ENCODE measurements at regions not wholly inside any gene's neighbourhood (a gene's known extent, or its start where the extent isn't known, plus 50 kb on each side); places are given as distances from the start of the nearest gene placed in this dataset.

DNA sequence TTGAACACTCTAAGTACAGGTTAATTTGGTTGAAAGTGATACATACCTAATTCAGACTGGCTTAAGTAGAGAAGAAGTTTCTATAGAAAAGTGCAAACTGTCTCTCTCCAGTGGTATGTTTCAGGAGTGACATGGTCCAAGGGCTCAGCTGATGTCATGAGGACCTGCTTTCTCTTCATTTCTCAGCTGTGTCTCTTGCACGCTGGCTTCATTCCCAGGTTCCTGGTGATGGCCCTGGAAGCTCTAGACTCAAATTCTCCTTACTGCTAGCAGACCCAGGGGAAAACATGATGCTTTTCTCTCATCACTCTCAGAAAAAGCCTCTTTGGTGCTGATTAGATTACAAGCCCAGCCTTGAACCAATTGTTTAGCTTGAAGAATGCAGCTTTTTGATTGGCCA, 211.9 kb upstream of the CLINT1 start:
- H3K9ac ChIP-seq (ENCODE audit: control insufficient read depth, insufficient read depth, low read length), result no peak overlapping the region
- no peak overlapping the region for H3K27ac ChIP-seq (ENCODE audit: control insufficient read depth, insufficient read depth)
- H3K36me3 ChIP-seq (ENCODE audit: control insufficient read depth in 2 of 2, insufficient read depth in 2 of 2, low read length in 1 of 2), result no peaks in the 10 kb centered on the region
- no TSS peak for BruUV-seq (replicated peaks)
- POLR2A ChIA-PET, result no interaction called here
- in situ Hi-C loops (cut with MboI) (loop anchor here (10.0 kb wide), 2 partner anchors 1034 to 1064 kb away; no protein-coding TSS in a partner anchor), intact Hi-C loops (cut with micrococcal nuclease; ENCODE audit: unreplicated experiment) (no loop called here)
- no peak overlapping the region for H3K4me3 ChIP-seq
- no peaks in the 10 kb centered on the region for H4K20me1 ChIP-seq (ENCODE audit: control insufficient read depth, insufficient read depth)
- H2AFZ ChIP-seq (ENCODE audit: control insufficient read depth, low read depth, low read length), result no peak overlapping the region
- TF ChIP-seq ZNF274 (IDR thresholded peaks at IDR 0.05; ENCODE audit: insufficient read depth, insufficient read length), result no peak
- TF ChIP-seq CEBPZ (IDR thresholded peaks at IDR 0.05; ENCODE audit: low read depth, low read length), result no peak
- TF ChIP-seq RELA (IDR thresholded peaks at IDR 0.05; ENCODE audit: borderline replicate concordance, partially characterized antibody), result no peak
- no peak for TF ChIP-seq CREM (IDR thresholded peaks at IDR 0.05; ENCODE audit: low read depth)
- no peak for TF ChIP-seq CEBPB (IDR thresholded peaks at IDR 0.05; ENCODE audit: borderline replicate concordance in 1 of 2, low read depth in 2 of 2, low read length in 2 of 2)
- no peak for TF ChIP-seq NR2F1 (conservative IDR thresholded peaks at IDR 0.05)
- no peaks in the 10 kb centered on the region; a peak in 1 of 4 replicates for H3K27me3 ChIP-seq (replicated peaks in 1 of 2; ENCODE audit: control insufficient read depth in 2 of 2, insufficient read depth in 2 of 2, low read length in 1 of 2)
- no peaks in the 10 kb centered on the region for H3K4me1 ChIP-seq (ENCODE audit: control insufficient read depth, insufficient read depth, low read length)
- 40% methylated on average over 1 of the region's 1 CpG for WGBS (ENCODE audit: insufficient coverage, insufficient replicate concordance, low lambda C conversion rate, missing lambda C conversion rate)
- SMC1A ChIA-PET (ENCODE audit: uncharacterized antibody, unreplicated experiment), result interaction anchor here (1.2 kb wide), 1 partner anchor 13 kb away, joined by 3 read pairs; no protein-coding TSS in a partner anchor
- FAIRE-seq (no peak), ATAC-seq (no peak), DNase-seq (ENCODE audit: low read depth, low spot score) (no peak)
- H3K9me3 ChIP-seq (replicated peaks; ENCODE audit: control insufficient read depth, insufficient read depth, low read length), result no peaks in the 10 kb centered on the region
- RAD21 ChIA-PET (ENCODE audit: unreplicated experiment), result no interaction called here
- no peak overlapping the region for H3K4me2 ChIP-seq (ENCODE audit: control insufficient read depth, insufficient read depth)
- CTCF ChIA-PET, result interaction anchor here (1.5 to 1.6 kb wide), 3 partner anchors 10 to 1062 kb away, joined by 4 to 6 read pairs (median 5); no protein-coding TSS in a partner anchor
- H3K79me2 ChIP-seq (ENCODE audit: control insufficient read depth, insufficient read depth, low read length), result no peaks in the 10 kb centered on the region
